ENCODE measurements at regions not wholly inside any gene's neighbourhood (a gene's known extent, or its start where the extent isn't known, plus 50 kb on each side); places are given as distances from the start of the nearest gene placed in this dataset.
"Not testable (repeated sequence)": the region's sequence is repeated elsewhere in the genome, so short reads cannot be mapped to it uniquely, and the experiment has no call there.

GRCh38 chr15:81825136-81825535 lies 220.7 kb downstream of the MEX3B start:
- H3K36me3 Mint-ChIP-seq (ENCODE audit: insufficient read depth, unreplicated experiment) = no peaks in the 10 kb centered on the region
- no peaks in the 10 kb centered on the region for H3K9me3 Mint-ChIP-seq (ENCODE audit: unreplicated experiment)

GRCh38 chr15:81822587-81822986 lies 223.2 kb downstream of the MEX3B start:
- H3K36me3 ChIP-seq (ENCODE audit: control insufficient read depth, insufficient read depth, low read length); H3K27me3 ChIP-seq (replicated peaks; ENCODE audit: control insufficient read depth, insufficient read depth, low read length); H3K4me1 ChIP-seq; H3K4me1 Mint-ChIP-seq (ENCODE audit: low read depth, unreplicated experiment); BruUV-seq (replicated peaks); H3K4me3 ChIP-seq (ENCODE audit: low read depth, low read length); H3K27ac Mint-ChIP-seq (ENCODE audit: unreplicated experiment); H3K27me3 Mint-ChIP-seq (ENCODE audit: insufficient read depth, unreplicated experiment); H3K36me3 Mint-ChIP-seq (ENCODE audit: insufficient read depth, unreplicated experiment); H3K9me3 Mint-ChIP-seq (ENCODE audit: unreplicated experiment); H3K4me3 Mint-ChIP-seq (ENCODE audit: unreplicated experiment); CTCF ChIA-PET; H3K9me3 ChIP-seq; POLR2A ChIA-PET; intact Hi-C loops (cut with micrococcal nuclease; ENCODE audit: unreplicated experiment); DNase-seq: not testable (repeated sequence)

More at GRCh38 chr15:81825136-81825535, 220.7 kb downstream of the MEX3B start:
- Histone ChIP-seq H3K4me3 (ENCODE audit: low read depth, low read length) (no peak overlapping the region), H3K9me3 (no peaks in the 10 kb centered on the region), H3K4me1 (no peaks in the 10 kb centered on the region), H3K27me3 (replicated peaks; ENCODE audit: control insufficient read depth, insufficient read depth, low read length) (no peaks in the 10 kb centered on the region), H3K36me3 (ENCODE audit: control insufficient read depth, insufficient read depth, low read length) (no peaks in the 10 kb centered on the region)
- Mint-ChIP-seq H3K27me3 (ENCODE audit: insufficient read depth, unreplicated experiment) (no peaks in the 10 kb centered on the region), H3K4me3 (ENCODE audit: unreplicated experiment) (no peak overlapping the region), H3K4me1 (ENCODE audit: low read depth, unreplicated experiment) (no peaks in the 10 kb centered on the region), H3K27ac (ENCODE audit: unreplicated experiment) (no peak overlapping the region)
- DNase-seq = no peak
- no TSS peak for BruUV-seq (replicated peaks)
- POLR2A ChIA-PET = no interaction called here
- intact Hi-C loops (cut with micrococcal nuclease; ENCODE audit: unreplicated experiment) = no loop called here
- TF ChIP-seq CTCF (IDR thresholded peaks at IDR 0.05; ENCODE audit: insufficient read depth in 1 of 2, low read depth in 1 of 2, low read length in 1 of 2, severe bottlenecking in 1 of 2, unreplicated experiment in 1 of 2) = no peak
- CTCF ChIA-PET = no interaction called here

GRCh38 chr15:81819924-81820635 lies 225.7 kb downstream of the MEX3B start:
- Histone ChIP-seq H3K4me1 (no peaks in the 10 kb centered on the region), H3K4me3 (ENCODE audit: low read depth, low read length) (no peak overlapping the region), H3K36me3 (ENCODE audit: control insufficient read depth, insufficient read depth, low read length) (no peaks in the 10 kb centered on the region), H3K27me3 (replicated peaks; ENCODE audit: control insufficient read depth, insufficient read depth, low read length) (no peaks in the 10 kb centered on the region), H3K9me3 (no peaks in the 10 kb centered on the region)
- intact Hi-C loops (cut with micrococcal nuclease; ENCODE audit: unreplicated experiment) = no loop called here
- DNase-seq = no peak
- Mint-ChIP-seq H3K9me3 (ENCODE audit: unreplicated experiment) (no peaks in the 10 kb centered on the region), H3K4me1 (ENCODE audit: low read depth, unreplicated experiment) (no peaks in the 10 kb centered on the region), H3K4me3 (ENCODE audit: unreplicated experiment) (no peak overlapping the region), H3K27ac (ENCODE audit: unreplicated experiment) (no peak overlapping the region), H3K27me3 (ENCODE audit: insufficient read depth, unreplicated experiment) (no peaks in the 10 kb centered on the region), H3K36me3 (ENCODE audit: insufficient read depth, unreplicated experiment) (no peaks in the 10 kb centered on the region)
- POLR2A ChIA-PET = no interaction called here
- TF ChIP-seq CTCF (IDR thresholded peaks at IDR 0.05; ENCODE audit: insufficient read depth in 1 of 2, low read depth in 1 of 2, low read length in 1 of 2, severe bottlenecking in 1 of 2, unreplicated experiment in 1 of 2) = no peak
- CTCF ChIA-PET = no interaction called here
- BruUV-seq (replicated peaks) = no TSS peak
